ENCODE measurements at regions not wholly inside any gene's neighbourhood (a gene's known extent, or its start where the extent isn't known, plus 50 kb on each side); places are given as distances from the start of the nearest gene placed in this dataset.

DNA sequence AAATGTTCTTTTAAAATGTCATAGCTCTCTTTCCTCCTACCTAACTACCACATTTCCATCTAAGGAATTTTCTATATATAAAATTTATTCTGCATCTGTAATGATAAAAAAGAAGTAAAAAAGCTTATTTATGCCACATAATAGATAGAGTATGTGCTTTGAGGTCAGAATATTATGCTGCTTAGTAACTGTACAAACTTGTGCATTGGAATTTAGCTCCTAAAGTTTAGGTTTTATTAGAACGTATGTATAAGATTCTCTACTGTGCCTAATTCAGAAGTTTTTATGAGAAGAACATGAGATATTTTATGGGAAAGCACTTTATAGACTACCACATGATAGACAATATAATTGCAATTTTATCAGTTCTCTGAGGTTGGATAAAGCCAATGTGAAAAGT lies 384.6 kb downstream of the SLC16A7 start:
- TF ChIP-seq EZH2phosphoT487 (conservative IDR thresholded peaks at IDR 0.05; ENCODE audit: low read length) = no peak
- TF ChIP-seq, protein P1, sequence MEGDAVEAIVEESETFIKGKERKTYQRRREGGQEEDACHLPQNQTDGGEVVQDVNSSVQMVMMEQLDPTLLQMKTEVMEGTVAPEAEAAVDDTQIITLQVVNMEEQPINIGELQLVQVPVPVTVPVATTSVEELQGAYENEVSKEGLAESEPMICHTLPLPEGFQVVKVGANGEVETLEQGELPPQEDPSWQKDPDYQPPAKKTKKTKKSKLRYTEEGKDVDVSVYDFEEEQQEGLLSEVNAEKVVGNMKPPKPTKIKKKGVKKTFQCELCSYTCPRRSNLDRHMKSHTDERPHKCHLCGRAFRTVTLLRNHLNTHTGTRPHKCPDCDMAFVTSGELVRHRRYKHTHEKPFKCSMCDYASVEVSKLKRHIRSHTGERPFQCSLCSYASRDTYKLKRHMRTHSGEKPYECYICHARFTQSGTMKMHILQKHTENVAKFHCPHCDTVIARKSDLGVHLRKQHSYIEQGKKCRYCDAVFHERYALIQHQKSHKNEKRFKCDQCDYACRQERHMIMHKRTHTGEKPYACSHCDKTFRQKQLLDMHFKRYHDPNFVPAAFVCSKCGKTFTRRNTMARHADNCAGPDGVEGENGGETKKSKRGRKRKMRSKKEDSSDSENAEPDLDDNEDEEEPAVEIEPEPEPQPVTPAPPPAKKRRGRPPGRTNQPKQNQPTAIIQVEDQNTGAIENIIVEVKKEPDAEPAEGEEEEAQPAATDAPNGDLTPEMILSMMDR (IDR thresholded peaks at IDR 0.05; ENCODE audit: insufficient read depth, low read length, poor library complexity, severe bottlenecking) = no peak
- H3K9me2 ChIP-seq (replicated peaks; ENCODE audit: insufficient read depth, low read length) = no peaks in the 10 kb centered on the region
- H3K36me3 ChIP-seq (ENCODE audit: low read length) = no peaks in the 10 kb centered on the region
- no peak overlapping the region for H3K4me2 ChIP-seq (ENCODE audit: low read depth, low read length, poor library complexity, severe bottlenecking)
- H3K9me3 ChIP-seq (ENCODE audit: insufficient read depth, low read length) = no peaks in the 10 kb centered on the region
- H3F3A ChIP-seq (ENCODE audit: insufficient read depth) = no peaks in the 10 kb centered on the region
- no peak overlapping the region for H2AFZ ChIP-seq (ENCODE audit: low read depth, low read length, severe bottlenecking)
- H3K27ac ChIP-seq (ENCODE audit: low read depth, low read length) = no peak overlapping the region
- no peaks in the 10 kb centered on the region for H3K27me3 ChIP-seq (ENCODE audit: low read length)
- no peaks in the 10 kb centered on the region for H3K79me2 ChIP-seq (ENCODE audit: insufficient read depth, low read length)
- no peaks in the 10 kb centered on the region for H4K20me1 ChIP-seq (ENCODE audit: low read depth, low read length)
- no peak overlapping the region for H3K9ac ChIP-seq (ENCODE audit: low read length)
- H3K4me3 ChIP-seq (ENCODE audit: insufficient read depth, low read length, poor library complexity, severe bottlenecking) = no peak overlapping the region

GRCh38 chr12:59999291-59999690 lies 403.5 kb downstream of the SLC16A7 start:
- Histone ChIP-seq H3K79me2 (ENCODE audit: insufficient read depth, low read length) (no peaks in the 10 kb centered on the region), H3K27me3 (ENCODE audit: low read length) (no peaks in the 10 kb centered on the region), H3K9me2 (replicated peaks; ENCODE audit: insufficient read depth, low read length) (no peaks in the 10 kb centered on the region), H3K36me3 (ENCODE audit: low read length) (no peaks in the 10 kb centered on the region), H2AFZ (ENCODE audit: low read depth, low read length, severe bottlenecking) (no peak overlapping the region), H3K27ac (ENCODE audit: low read depth, low read length) (no peak overlapping the region), H3K9ac (ENCODE audit: low read length) (no peak overlapping the region), H3K4me3 (ENCODE audit: insufficient read depth, low read length, poor library complexity, severe bottlenecking) (no peak overlapping the region), H3K9me3 (ENCODE audit: insufficient read depth, low read length) (no peaks in the 10 kb centered on the region), H3F3A (ENCODE audit: insufficient read depth) (no peaks in the 10 kb centered on the region), H4K20me1 (ENCODE audit: low read depth, low read length) (no peaks in the 10 kb centered on the region), H3K4me2 (ENCODE audit: low read depth, low read length, poor library complexity, severe bottlenecking) (no peak overlapping the region)
- TF ChIP-seq, protein P1 (IDR thresholded peaks at IDR 0.05; ENCODE audit: insufficient read depth, low read length, poor library complexity, severe bottlenecking) = no peak
- TF ChIP-seq EZH2phosphoT487 (conservative IDR thresholded peaks at IDR 0.05; ENCODE audit: low read length) = no peak

GRCh38 chr12:60010486-60010885 lies 414.7 kb downstream of the SLC16A7 start:
- Histone ChIP-seq H3K79me2 (ENCODE audit: insufficient read depth, low read length) (no peaks in the 10 kb centered on the region), H3K4me3 (ENCODE audit: insufficient read depth, low read length, poor library complexity, severe bottlenecking) (no peak overlapping the region), H2AFZ (ENCODE audit: low read depth, low read length, severe bottlenecking) (no peak overlapping the region), H3K36me3 (ENCODE audit: low read length) (no peaks in the 10 kb centered on the region), H3K9me2 (replicated peaks; ENCODE audit: insufficient read depth, low read length) (no peaks in the 10 kb centered on the region), H4K20me1 (ENCODE audit: low read depth, low read length) (no peaks in the 10 kb centered on the region), H3F3A (ENCODE audit: insufficient read depth) (no peaks in the 10 kb centered on the region), H3K9ac (ENCODE audit: low read length) (no peak overlapping the region), H3K27ac (ENCODE audit: low read depth, low read length) (no peak overlapping the region), H3K27me3 (ENCODE audit: low read length) (no peaks in the 10 kb centered on the region), H3K9me3 (ENCODE audit: insufficient read depth, low read length) (no peaks in the 10 kb centered on the region), H3K4me2 (ENCODE audit: low read depth, low read length, poor library complexity, severe bottlenecking) (no peak overlapping the region)
- TF ChIP-seq, protein P1 (IDR thresholded peaks at IDR 0.05; ENCODE audit: insufficient read depth, low read length, poor library complexity, severe bottlenecking) = no peak
- no peak for TF ChIP-seq EZH2phosphoT487 (conservative IDR thresholded peaks at IDR 0.05; ENCODE audit: low read length)
